ENCODE measurements at regions not wholly inside any gene's neighbourhood (a gene's known extent, or its start where the extent isn't known, plus 50 kb on each side); places are given as distances from the start of the nearest gene placed in this dataset.

- no peak overlapping the region for H2AFZ ChIP-seq (ENCODE audit: low read length)
- H3K27me3 ChIP-seq (ENCODE audit: insufficient read depth, low read length, poor library complexity, severe bottlenecking) = no peaks in the 10 kb centered on the region
- H3K4me1 ChIP-seq (ENCODE audit: insufficient read depth, low read length, poor library complexity, severe bottlenecking) = no peaks in the 10 kb centered on the region
- no peaks in the 10 kb centered on the region for H3F3A ChIP-seq (ENCODE audit: low read depth)
- no peaks in the 10 kb centered on the region for H3K36me3 ChIP-seq (ENCODE audit: insufficient read depth, low read length)
- no peaks in the 10 kb centered on the region for H3K9me3 ChIP-seq (ENCODE audit: insufficient read depth, low read depth, low read length)
- H3K4me2 ChIP-seq (ENCODE audit: low read depth, low read length, poor library complexity, severe bottlenecking) = no peak overlapping the region
- no peak overlapping the region for H3K4me3 ChIP-seq (ENCODE audit: low read length, poor library complexity, severe bottlenecking)
- TF ChIP-seq, protein P1, sequence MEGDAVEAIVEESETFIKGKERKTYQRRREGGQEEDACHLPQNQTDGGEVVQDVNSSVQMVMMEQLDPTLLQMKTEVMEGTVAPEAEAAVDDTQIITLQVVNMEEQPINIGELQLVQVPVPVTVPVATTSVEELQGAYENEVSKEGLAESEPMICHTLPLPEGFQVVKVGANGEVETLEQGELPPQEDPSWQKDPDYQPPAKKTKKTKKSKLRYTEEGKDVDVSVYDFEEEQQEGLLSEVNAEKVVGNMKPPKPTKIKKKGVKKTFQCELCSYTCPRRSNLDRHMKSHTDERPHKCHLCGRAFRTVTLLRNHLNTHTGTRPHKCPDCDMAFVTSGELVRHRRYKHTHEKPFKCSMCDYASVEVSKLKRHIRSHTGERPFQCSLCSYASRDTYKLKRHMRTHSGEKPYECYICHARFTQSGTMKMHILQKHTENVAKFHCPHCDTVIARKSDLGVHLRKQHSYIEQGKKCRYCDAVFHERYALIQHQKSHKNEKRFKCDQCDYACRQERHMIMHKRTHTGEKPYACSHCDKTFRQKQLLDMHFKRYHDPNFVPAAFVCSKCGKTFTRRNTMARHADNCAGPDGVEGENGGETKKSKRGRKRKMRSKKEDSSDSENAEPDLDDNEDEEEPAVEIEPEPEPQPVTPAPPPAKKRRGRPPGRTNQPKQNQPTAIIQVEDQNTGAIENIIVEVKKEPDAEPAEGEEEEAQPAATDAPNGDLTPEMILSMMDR (conservative IDR thresholded peaks at IDR 0.05; ENCODE audit: low read length) = no peak
- no peak for TF ChIP-seq EZH2phosphoT487 (IDR thresholded peaks at IDR 0.05; ENCODE audit: borderline replicate concordance)
- H3K9me2 ChIP-seq (replicated peaks; ENCODE audit: low read depth, low read length) = no peaks in the 10 kb centered on the region
- H3K9ac ChIP-seq (ENCODE audit: low read depth, low read length, poor library complexity, severe bottlenecking) = no peak overlapping the region
- H3K79me2 ChIP-seq (ENCODE audit: insufficient read depth, low read length) = no peaks in the 10 kb centered on the region
- no peaks in the 10 kb centered on the region for H4K20me1 ChIP-seq (ENCODE audit: insufficient read depth, low read length, poor library complexity, severe bottlenecking)
Measured at GRCh38 chr21:28761674-28762356, 230.9 kb downstream of the LTN1 start.

DNA sequence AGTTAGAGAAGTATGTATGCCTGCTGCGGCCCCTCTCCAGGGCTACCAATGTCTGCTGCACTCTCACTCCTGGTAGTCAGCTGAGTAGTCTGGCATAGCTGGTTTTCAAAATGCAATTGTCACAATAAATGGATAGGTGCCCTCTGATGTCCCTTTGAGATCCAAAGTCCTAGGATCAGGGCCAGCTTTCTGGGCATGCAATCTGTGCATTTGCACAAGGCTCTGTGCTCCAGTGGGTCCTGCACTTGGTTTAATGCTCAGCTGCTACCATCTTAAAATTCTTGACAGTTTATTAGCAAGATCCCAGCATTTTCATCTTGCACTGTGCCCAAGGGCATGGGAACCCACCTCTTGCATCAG, 233.8 kb downstream of the LTN1 start:
- TF ChIP-seq EZH2phosphoT487 (IDR thresholded peaks at IDR 0.05; ENCODE audit: borderline replicate concordance) = no peak
- TF ChIP-seq, protein P1 (conservative IDR thresholded peaks at IDR 0.05; ENCODE audit: low read length) = no peak
- H3K36me3 ChIP-seq (ENCODE audit: insufficient read depth, low read length) = no peaks in the 10 kb centered on the region
- H3K4me3 ChIP-seq (ENCODE audit: low read length, poor library complexity, severe bottlenecking) = no peak overlapping the region
- H4K20me1 ChIP-seq (ENCODE audit: insufficient read depth, low read length, poor library complexity, severe bottlenecking) = no peaks in the 10 kb centered on the region
- H3K4me2 ChIP-seq (ENCODE audit: low read depth, low read length, poor library complexity, severe bottlenecking) = no peak overlapping the region
- no peaks in the 10 kb centered on the region for H3K4me1 ChIP-seq (ENCODE audit: insufficient read depth, low read length, poor library complexity, severe bottlenecking)
- no peaks in the 10 kb centered on the region for H3K9me2 ChIP-seq (replicated peaks; ENCODE audit: low read depth, low read length)
- H3K79me2 ChIP-seq (ENCODE audit: insufficient read depth, low read length) = no peaks in the 10 kb centered on the region
- H3K27me3 ChIP-seq (ENCODE audit: insufficient read depth, low read length, poor library complexity, severe bottlenecking) = no peaks in the 10 kb centered on the region
- no peaks in the 10 kb centered on the region for H3F3A ChIP-seq (ENCODE audit: low read depth)
- H3K9me3 ChIP-seq (ENCODE audit: insufficient read depth, low read depth, low read length) = no peaks in the 10 kb centered on the region
- no peak overlapping the region for H2AFZ ChIP-seq (ENCODE audit: low read length)
- H3K9ac ChIP-seq (ENCODE audit: low read depth, low read length, poor library complexity, severe bottlenecking) = no peak overlapping the region

- no peak overlapping the region for H3K4me2 ChIP-seq (ENCODE audit: low read depth, low read length, poor library complexity, severe bottlenecking)
- no peaks in the 10 kb centered on the region for H3F3A ChIP-seq (ENCODE audit: low read depth)
- no peaks in the 10 kb centered on the region for H4K20me1 ChIP-seq (ENCODE audit: insufficient read depth, low read length, poor library complexity, severe bottlenecking)
- no peak overlapping the region for H3K9ac ChIP-seq (ENCODE audit: low read depth, low read length, poor library complexity, severe bottlenecking)
- H3K36me3 ChIP-seq (ENCODE audit: insufficient read depth, low read length) = no peaks in the 10 kb centered on the region
- TF ChIP-seq, protein P1 (conservative IDR thresholded peaks at IDR 0.05; ENCODE audit: low read length) = no peak
- TF ChIP-seq EZH2phosphoT487 (IDR thresholded peaks at IDR 0.05; ENCODE audit: borderline replicate concordance) = no peak
- no peak overlapping the region for H2AFZ ChIP-seq (ENCODE audit: low read length)
- no peaks in the 10 kb centered on the region for H3K4me1 ChIP-seq (ENCODE audit: insufficient read depth, low read length, poor library complexity, severe bottlenecking)
- H3K27me3 ChIP-seq (ENCODE audit: insufficient read depth, low read length, poor library complexity, severe bottlenecking) = no peaks in the 10 kb centered on the region
- no peaks in the 10 kb centered on the region for H3K9me2 ChIP-seq (replicated peaks; ENCODE audit: low read depth, low read length)
- H3K4me3 ChIP-seq (ENCODE audit: low read length, poor library complexity, severe bottlenecking) = no peak overlapping the region
- no peaks in the 10 kb centered on the region for H3K9me3 ChIP-seq (ENCODE audit: insufficient read depth, low read depth, low read length)
- H3K79me2 ChIP-seq (ENCODE audit: insufficient read depth, low read length) = no peaks in the 10 kb centered on the region
Measured at GRCh38 chr21:28758042-28758882, 234.4 kb downstream of the LTN1 start.

All from Loucy (cell line).